Glutamatergic neuron (in vitro differentiated cells): ENCODE measurements at regions not wholly inside any gene's neighbourhood (a gene's known extent, or its start where the extent isn't known, plus 50 kb on each side); places are given as distances from the start of the nearest gene placed in this dataset.

ENCODE experiments used
- DNase-seq: peaks from one replicate; pipeline ENCODE4 v3.0.0; 2022
- H3K27ac Mint-ChIP-seq: one replicate; pipeline ENCODE4 v1.8.0; 2020; ENCODE audit warnings: mild to moderate bottlenecking, mixed read lengths, inconsistent platforms; ENCODE audit not compliant: unreplicated experiment
- H3K27me3 Mint-ChIP-seq: one replicate; pipeline ENCODE4 v1.8.0; 2020; ENCODE audit warnings: mild to moderate bottlenecking, moderate library complexity, mixed read lengths, inconsistent platforms; ENCODE audit not compliant: unreplicated experiment
- H3K36me3 Mint-ChIP-seq: one replicate; pipeline ENCODE4 v1.8.0; 2020; ENCODE audit warnings: mild to moderate bottlenecking, mixed read lengths, inconsistent platforms; ENCODE audit not compliant: unreplicated experiment
- H3K4me1 Mint-ChIP-seq: one replicate; pipeline ENCODE4 v1.8.0; 2020; ENCODE audit warnings: mild to moderate bottlenecking, low read depth, mixed read lengths, inconsistent platforms; ENCODE audit not compliant: unreplicated experiment
- H3K4me3 Mint-ChIP-seq: one replicate; pipeline ENCODE4 v1.8.0; 2020; ENCODE audit warnings: mild to moderate bottlenecking, mixed read lengths, inconsistent platforms; ENCODE audit not compliant: unreplicated experiment
- H3K9me3 Mint-ChIP-seq: one replicate; pipeline ENCODE4 v1.8.0; 2020; ENCODE audit warnings: mild to moderate bottlenecking, moderate library complexity, mixed read lengths, inconsistent platforms; ENCODE audit not compliant: unreplicated experiment
- CTCF ChIP-seq: fragments of 200-600 bp; sonication (generic); IDR thresholded peaks from one replicate; pipeline ENCODE4 v1.5.0; 2021; ENCODE audit not compliant: partially characterized antibody, unreplicated experiment

DNA sequence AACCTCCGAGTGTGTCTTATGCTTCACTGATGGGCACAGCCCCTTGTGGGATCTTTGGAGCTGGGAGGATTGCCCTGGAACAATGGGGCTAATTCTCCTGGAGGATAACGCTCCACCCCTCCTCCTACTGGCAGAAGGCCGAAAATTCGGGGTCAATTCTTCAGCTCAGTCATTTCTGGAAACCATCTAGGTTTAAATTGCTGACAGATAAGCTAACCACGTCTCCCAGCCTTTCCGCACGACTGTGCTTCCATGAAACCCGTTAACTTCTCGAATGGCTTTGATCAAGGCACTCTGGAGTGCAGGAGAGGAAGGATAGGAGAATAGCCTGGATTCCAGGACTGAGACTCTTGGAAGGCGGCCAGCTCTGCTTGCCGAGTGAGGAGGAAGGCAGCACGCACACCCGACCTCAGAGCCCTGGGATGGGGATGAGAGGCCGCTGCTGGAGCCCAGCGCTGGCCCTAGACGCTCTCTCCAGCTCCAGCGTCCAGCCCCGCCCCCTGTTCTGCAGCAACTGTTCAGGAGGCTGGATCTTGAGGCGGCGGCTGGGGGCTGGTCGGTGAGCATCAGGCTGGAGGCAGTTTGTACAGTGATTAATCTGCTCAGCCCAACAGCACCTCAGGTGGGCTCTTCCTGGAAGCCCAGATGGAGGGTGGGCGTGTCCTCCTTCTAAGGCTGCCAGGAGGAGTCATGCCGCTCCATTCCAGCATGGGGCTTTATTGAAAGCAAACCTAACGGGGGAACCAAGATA, 176.7 kb upstream of the NCAM1 start:
- no peak overlapping the region for H3K27ac Mint-ChIP-seq
- H3K36me3 Mint-ChIP-seq, result no peaks in the 10 kb centered on the region
- no peak for DNase-seq
- H3K4me1 Mint-ChIP-seq, result peaks cover 2% of the 10 kb centered on the region
- no peak for TF ChIP-seq CTCF
- H3K27me3 Mint-ChIP-seq, result no peaks in the 10 kb centered on the region
- H3K4me3 Mint-ChIP-seq, result no peak overlapping the region
- H3K9me3 Mint-ChIP-seq, result no peaks in the 10 kb centered on the region

- Mint-ChIP-seq H3K4me3 (no peak overlapping the region), H3K9me3 (no peaks in the 10 kb centered on the region), H3K4me1 (peaks cover under 1% of the 10 kb centered on the region), H3K27ac (no peak overlapping the region), H3K27me3 (no peaks in the 10 kb centered on the region), H3K36me3 (no peaks in the 10 kb centered on the region)
- TF ChIP-seq CTCF, result no peak
- DNase-seq, result no peak
Measured at GRCh38 chr11:112785149-112785548, 176.1 kb upstream of the NCAM1 start.

DNA sequence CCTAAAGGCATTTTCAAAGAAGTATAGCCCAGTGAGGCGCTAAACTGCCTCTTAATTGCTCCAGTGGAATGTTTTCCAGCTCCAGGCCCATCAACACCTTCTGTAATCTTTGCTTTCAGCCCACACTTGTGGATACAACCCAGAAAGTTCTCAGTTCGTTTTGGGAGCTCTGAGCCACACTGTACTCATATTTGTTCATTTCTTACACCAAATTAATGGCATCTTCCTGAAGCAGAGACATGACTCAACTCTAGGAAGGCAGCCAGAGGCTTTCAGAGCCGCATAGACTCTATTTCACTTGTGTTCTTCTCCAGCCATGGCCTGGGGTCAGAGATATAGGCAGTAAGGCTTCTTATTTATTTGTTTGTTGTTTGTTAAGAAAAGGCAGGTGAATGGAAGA, 175.5 kb upstream of the NCAM1 start:
- Mint-ChIP-seq H3K27ac (no peak overlapping the region), H3K9me3 (no peaks in the 10 kb centered on the region), H3K27me3 (no peaks in the 10 kb centered on the region), H3K4me3 (no peak overlapping the region), H3K4me1 (no peaks in the 10 kb centered on the region), H3K36me3 (no peaks in the 10 kb centered on the region)
- TF ChIP-seq CTCF, result no peak
- DNase-seq, result no peak

- TF ChIP-seq CTCF, result no peak
- Mint-ChIP-seq H3K27ac (no peak overlapping the region), H3K4me3 (no peak overlapping the region)
Measured at GRCh38 chr11:112786196-112786595, 175.0 kb upstream of the NCAM1 start.

GRCh38 chr11:112786886-112787530, 174.2 kb upstream of the NCAM1 start:
- peaks cover 6% of the 10 kb centered on the region for H3K4me1 Mint-ChIP-seq
- H3K9me3 Mint-ChIP-seq, result no peaks in the 10 kb centered on the region
- no peak for DNase-seq
- no peaks in the 10 kb centered on the region for H3K36me3 Mint-ChIP-seq
- H3K27me3 Mint-ChIP-seq, result no peaks in the 10 kb centered on the region
- TF ChIP-seq CTCF, result no peak
- H3K4me3 Mint-ChIP-seq, result no peak overlapping the region
- H3K27ac Mint-ChIP-seq, result no peak overlapping the region

More at GRCh38 chr11:112786196-112786595, 175.0 kb upstream of the NCAM1 start:
- Mint-ChIP-seq H3K27me3 (no peaks in the 10 kb centered on the region), H3K4me1 (peaks cover 2% of the 10 kb centered on the region), H3K9me3 (no peaks in the 10 kb centered on the region), H3K36me3 (no peaks in the 10 kb centered on the region)
- DNase-seq, result no peak
